HUES6 (cell line): ENCODE measurements at regions not wholly inside any gene's neighbourhood (a gene's known extent, or its start where the extent isn't known, plus 50 kb on each side); places are given as distances from the start of the nearest gene placed in this dataset.

ENCODE experiments used
- H3K27ac ChIP-seq: 2 replicates; pipeline ENCODE4 v1.7.0; 2013; ENCODE audit warnings: low read depth, mild to moderate bottlenecking, low read length, inconsistent platforms
- H3K27me3 ChIP-seq: 2 replicates; pipeline ENCODE4 v1.6.1; 2013; ENCODE audit warnings: low read length; ENCODE audit not compliant: control insufficient read depth, insufficient read depth
- H3K36me3 ChIP-seq: 2 replicates; pipeline ENCODE4 v1.6.1; 2013; ENCODE audit warnings: low read length; ENCODE audit not compliant: control insufficient read depth, insufficient read depth
- H3K4me1 ChIP-seq: 2 replicates; pipeline ENCODE4 v1.6.1; 2013; ENCODE audit warnings: low read length; ENCODE audit not compliant: control insufficient read depth, insufficient read depth
- H3K4me3 ChIP-seq: 2 replicates; pipeline ENCODE4 v1.5.1; 2013; ENCODE audit warnings: low read depth, low read length
- H3K9ac ChIP-seq: one replicate; pipeline ENCODE4 v1.6.1; 2013; ENCODE audit warnings: mild to moderate bottlenecking, low read length
- H3K9me3 ChIP-seq: 2 replicates; pipeline ENCODE4 v1.6.1; 2013; ENCODE audit warnings: low read depth, low read length; ENCODE audit not compliant: control insufficient read depth, insufficient read depth

DNA sequence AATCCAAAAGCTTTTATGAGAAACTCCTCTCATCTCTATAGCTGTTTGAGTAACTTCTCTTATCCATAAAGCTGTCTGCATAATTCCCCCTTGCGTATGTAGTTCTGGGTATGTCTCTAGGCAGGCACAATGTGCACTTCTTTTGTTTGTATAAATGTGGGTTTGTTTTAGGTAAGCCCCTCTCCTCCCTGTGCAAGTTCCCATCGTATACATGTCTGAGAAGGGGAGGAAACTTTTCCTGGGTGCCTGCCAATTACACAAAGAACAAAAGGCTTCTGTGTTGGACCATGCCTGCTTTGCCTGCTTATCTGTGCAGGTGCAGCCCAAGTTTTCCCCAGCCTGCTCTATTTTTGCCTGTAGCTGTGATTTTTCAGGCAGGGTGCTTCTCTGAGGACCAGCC is 96.7 kb downstream of the CCER1 start:
- no peaks in the 10 kb centered on the region for H3K27me3 ChIP-seq

GRCh38 chr12:90855534-90855933 is 99.4 kb downstream of the CCER1 start:
- Histone ChIP-seq H3K4me1 (no peaks in the 10 kb centered on the region), H3K27ac (no peak overlapping the region), H3K9me3 (no peaks in the 10 kb centered on the region), H3K4me3 (no peak overlapping the region), H3K9ac (no peak overlapping the region), H3K27me3 (no peaks in the 10 kb centered on the region), H3K36me3 (no peaks in the 10 kb centered on the region)

More for the DNA sequence above, 96.7 kb downstream of the CCER1 start:
- Histone ChIP-seq H3K27ac (no peak overlapping the region), H3K9me3 (no peaks in the 10 kb centered on the region), H3K4me3 (no peak overlapping the region), H3K36me3 (no peaks in the 10 kb centered on the region), H3K4me1 (no peaks in the 10 kb centered on the region), H3K9ac (no peak overlapping the region)

- no peak overlapping the region for H3K9ac ChIP-seq
- no peaks in the 10 kb centered on the region for H3K36me3 ChIP-seq
- H3K27ac ChIP-seq, result no peak overlapping the region
- no peaks in the 10 kb centered on the region for H3K9me3 ChIP-seq
- no peaks in the 10 kb centered on the region for H3K27me3 ChIP-seq
- no peak overlapping the region for H3K4me3 ChIP-seq
- H3K4me1 ChIP-seq, result no peaks in the 10 kb centered on the region
Measured at GRCh38 chr12:90854136-90854689, 100.8 kb downstream of the CCER1 start.

GRCh38 chr12:90851800-90852718 is 102.9 kb downstream of the CCER1 start:
- no peak overlapping the region for H3K4me3 ChIP-seq
- no peak overlapping the region for H3K27ac ChIP-seq
- no peak overlapping the region for H3K9ac ChIP-seq
- no peaks in the 10 kb centered on the region for H3K27me3 ChIP-seq
- no peaks in the 10 kb centered on the region for H3K36me3 ChIP-seq
- no peaks in the 10 kb centered on the region for H3K9me3 ChIP-seq
- H3K4me1 ChIP-seq, result no peaks in the 10 kb centered on the region

DNA sequence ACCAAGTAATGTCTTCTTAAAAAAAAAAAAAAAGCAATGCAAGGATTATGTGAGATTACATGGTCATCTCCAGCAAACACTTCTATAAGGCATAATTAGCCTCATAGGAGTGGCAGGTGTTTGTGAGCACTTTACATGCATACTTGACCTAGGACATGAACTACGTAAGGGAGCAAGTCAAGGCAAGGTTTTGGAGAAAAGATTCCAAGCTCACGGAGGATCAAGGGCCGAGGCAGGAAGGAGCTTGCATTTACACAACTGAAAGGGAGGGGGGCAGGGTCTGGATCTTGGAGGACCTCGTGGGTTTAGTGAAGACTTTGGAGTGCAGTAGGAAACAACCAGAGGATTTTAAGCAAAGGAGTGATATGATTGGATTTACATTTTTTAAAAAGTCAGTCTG is 112.5 kb downstream of the CCER1 start:
- no peak overlapping the region for H3K4me3 ChIP-seq
- H3K9me3 ChIP-seq, result no peaks in the 10 kb centered on the region
- peaks cover 6% of the 10 kb centered on the region; the same call in 1 of the 2 replicates for H3K4me1 ChIP-seq
- H3K27ac ChIP-seq, result no peak overlapping the region; the same call in 1 of the 2 replicates
- H3K36me3 ChIP-seq, result no peaks in the 10 kb centered on the region
- no peaks in the 10 kb centered on the region for H3K27me3 ChIP-seq
- H3K9ac ChIP-seq, result no peak overlapping the region

DNA sequence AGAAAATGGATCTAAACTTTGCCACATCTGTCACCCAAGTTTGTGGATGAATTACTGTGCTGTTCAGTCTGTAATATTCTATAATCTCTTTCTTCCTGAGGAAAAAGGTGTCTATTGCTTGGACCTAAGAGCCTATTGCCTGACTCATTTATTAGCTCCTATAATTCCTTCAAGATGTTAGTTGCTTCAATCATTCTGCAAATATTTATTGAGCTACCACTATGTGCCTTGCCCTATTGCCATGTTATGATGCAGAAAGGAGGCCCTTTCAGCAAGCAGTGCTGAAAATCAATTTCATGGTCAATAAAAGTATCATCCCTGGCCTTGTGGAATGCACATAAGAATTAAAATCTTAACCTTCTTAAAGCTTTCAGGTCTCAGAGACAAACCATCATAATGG is 113.6 kb downstream of the CCER1 start:
- no peak overlapping the region for H3K4me3 ChIP-seq
- no peaks in the 10 kb centered on the region for H3K36me3 ChIP-seq
- H3K27ac ChIP-seq, result no peak overlapping the region
- no peaks in the 10 kb centered on the region for H3K27me3 ChIP-seq
- peaks cover 6% of the 10 kb centered on the region; the same call in 1 of the 2 replicates for H3K4me1 ChIP-seq
- H3K9ac ChIP-seq, result no peak overlapping the region
- H3K9me3 ChIP-seq, result no peaks in the 10 kb centered on the region

GRCh38 chr12:90839346-90839745 is 115.6 kb downstream of the CCER1 start:
- H3K36me3 ChIP-seq, result no peaks in the 10 kb centered on the region
- no peaks in the 10 kb centered on the region for H3K9me3 ChIP-seq
- H3K4me3 ChIP-seq, result no peak overlapping the region
- H3K27me3 ChIP-seq, result no peaks in the 10 kb centered on the region
- peaks cover 6% of the 10 kb centered on the region; the same call in 1 of the 2 replicates for H3K4me1 ChIP-seq
- no peak overlapping the region for H3K27ac ChIP-seq
- H3K9ac ChIP-seq, result no peak overlapping the region

DNA sequence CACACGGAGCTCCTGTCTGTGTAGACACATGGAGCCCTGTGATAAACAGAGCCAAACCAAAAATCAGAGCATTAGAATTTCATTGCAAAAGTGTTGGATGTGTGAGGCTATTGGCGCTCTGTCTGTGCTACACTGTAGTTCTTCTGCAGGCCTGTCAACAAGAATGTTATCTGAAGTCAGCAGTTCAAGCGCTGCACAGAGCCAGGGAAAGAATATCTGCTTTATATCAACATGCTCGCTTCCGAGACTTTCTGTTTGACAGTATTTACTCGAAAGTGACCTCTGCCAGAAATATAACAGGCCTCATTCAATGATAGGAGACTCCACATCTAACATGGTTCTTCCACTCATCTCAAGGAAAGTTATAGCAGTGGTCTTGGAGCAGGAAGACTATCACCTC is 118.3 kb downstream of the CCER1 start:
- Histone ChIP-seq H3K9ac (no peak overlapping the region), H3K4me3 (no peak overlapping the region), H3K27ac (no peak overlapping the region), H3K9me3 (no peaks in the 10 kb centered on the region), H3K4me1 (no peaks in the 10 kb centered on the region), H3K36me3 (no peaks in the 10 kb centered on the region), H3K27me3 (no peaks in the 10 kb centered on the region)

GRCh38 chr12:90833228-90833627 is 121.7 kb downstream of the CCER1 start:
- Histone ChIP-seq H3K27ac (no peak overlapping the region), H3K36me3 (no peaks in the 10 kb centered on the region), H3K9ac (no peak overlapping the region), H3K27me3 (no peaks in the 10 kb centered on the region), H3K9me3 (no peaks in the 10 kb centered on the region), H3K4me1 (no peaks in the 10 kb centered on the region), H3K4me3 (no peak overlapping the region)

DNA sequence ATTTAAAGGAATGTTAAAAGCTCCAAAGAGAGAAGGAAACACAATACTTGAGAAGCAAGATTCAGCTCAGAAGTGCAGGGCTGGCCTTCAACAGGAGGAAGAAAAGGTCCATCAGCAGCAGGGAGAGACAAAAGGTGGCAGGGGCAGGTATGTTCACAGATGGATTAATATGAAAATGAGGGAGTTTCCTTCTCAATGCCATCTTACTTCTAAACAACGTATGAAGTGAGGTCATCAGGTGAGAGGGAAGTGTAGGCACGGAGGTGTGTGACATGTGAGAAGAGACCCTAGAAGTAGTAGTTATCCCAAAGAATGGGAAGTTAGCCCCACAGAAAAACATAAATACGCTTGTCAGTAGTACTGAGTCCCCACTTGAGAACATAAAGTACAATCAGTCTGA is 122.5 kb downstream of the CCER1 start:
- H3K9ac ChIP-seq, result no peak overlapping the region
- H3K4me1 ChIP-seq, result no peaks in the 10 kb centered on the region
- no peaks in the 10 kb centered on the region for H3K36me3 ChIP-seq
- no peak overlapping the region for H3K4me3 ChIP-seq
- no peak overlapping the region for H3K27ac ChIP-seq
- H3K27me3 ChIP-seq, result no peaks in the 10 kb centered on the region
- H3K9me3 ChIP-seq, result no peaks in the 10 kb centered on the region

DNA sequence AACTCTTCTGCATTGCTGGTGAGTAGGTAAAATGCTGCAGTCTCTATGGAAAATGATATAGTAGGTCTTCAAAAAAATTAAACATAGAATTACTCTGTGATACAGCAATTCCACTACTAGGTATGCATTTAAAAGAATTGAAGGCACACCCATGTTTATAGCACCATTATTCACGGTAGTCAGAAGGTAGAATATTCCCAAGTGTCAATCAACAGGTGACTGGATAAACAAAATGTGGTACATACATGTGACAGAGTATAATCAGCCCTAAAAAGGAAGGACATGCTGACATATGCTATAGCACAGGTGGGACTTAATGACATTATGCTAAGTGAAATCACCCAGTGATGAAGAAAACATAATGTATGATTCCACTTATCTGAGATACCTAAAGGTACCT is 123.3 kb downstream of the CCER1 start:
- Histone ChIP-seq H3K27ac (no peak overlapping the region), H3K27me3 (no peaks in the 10 kb centered on the region), H3K4me3 (no peak overlapping the region), H3K9me3 (no peaks in the 10 kb centered on the region), H3K36me3 (no peaks in the 10 kb centered on the region), H3K9ac (no peak overlapping the region), H3K4me1 (no peaks in the 10 kb centered on the region)
